Cerebellar cortex (tissue), 1 donor: ENCODE measurements at regions not wholly inside any gene's neighbourhood (a gene's known extent, or its start where the extent isn't known, plus 50 kb on each side); places are given as distances from the start of the nearest gene placed in this dataset.

Source experiments
- DNase-seq: peaks from one replicate; pipeline ENCODE4 v3.0.0-alpha.2; 2015; ENCODE audit warnings: low spot score

- peak; percentile 18 for DNase-seq
Observed at GRCh38 chr4:121277194-121278105, 103.4 kb downstream of the QRFPR start.

- DNase-seq = no peak
Observed at GRCh38 chr4:121273191-121273590, 107.6 kb downstream of the QRFPR start.

DNA sequence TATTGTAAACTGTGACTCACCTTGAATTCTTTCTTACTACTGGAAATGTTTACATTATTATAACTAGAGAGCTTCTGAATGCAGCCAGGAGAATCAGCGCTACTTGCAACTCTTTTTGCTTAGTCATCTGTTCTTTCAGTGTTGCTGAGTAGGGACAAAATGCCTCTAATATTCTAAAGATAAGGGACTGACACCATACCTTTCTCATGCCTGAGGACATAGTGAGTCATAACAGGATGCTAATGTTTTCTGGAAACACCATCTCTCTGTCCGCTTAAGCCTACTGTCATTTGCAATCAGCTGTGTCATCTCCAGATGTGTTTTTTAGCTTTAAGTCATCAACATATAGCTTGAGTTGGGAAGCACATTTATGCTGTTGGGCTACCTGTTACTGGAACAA lies 108.3 kb downstream of the QRFPR start:
- no peak for DNase-seq

- DNase-seq = no peak
Observed at GRCh38 chr4:121270389-121270788, 106.3 kb upstream of the TNIP3 start.

DNA sequence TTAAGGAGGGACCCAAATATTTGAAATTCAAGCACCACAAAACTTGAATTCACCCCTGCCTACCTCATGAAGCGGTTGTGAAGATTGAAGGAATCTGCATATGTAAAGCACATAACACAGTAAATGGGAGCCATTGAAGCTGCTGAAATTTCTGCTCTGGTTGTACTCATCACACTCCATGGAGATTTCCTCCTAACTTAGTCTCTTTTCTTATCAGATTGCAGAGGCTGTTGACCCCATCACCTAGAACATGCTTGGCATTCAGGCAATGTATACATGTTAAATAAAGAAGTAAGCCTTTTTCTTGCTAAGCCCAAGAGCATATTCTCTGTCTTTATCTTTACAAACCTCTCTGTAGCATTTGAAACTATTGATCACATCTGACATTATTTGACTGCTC lies 104.9 kb upstream of the TNIP3 start:
- DNase-seq = no peak

- no peak for DNase-seq
Observed at GRCh38 chr4:121266982-121267381, 102.9 kb upstream of the TNIP3 start.

- no peak for DNase-seq
Observed at GRCh38 chr4:121256887-121257466, 92.9 kb upstream of the TNIP3 start.

GRCh38 chr4:121255986-121256750 lies 92.0 kb upstream of the TNIP3 start:
- no peak for DNase-seq

DNA sequence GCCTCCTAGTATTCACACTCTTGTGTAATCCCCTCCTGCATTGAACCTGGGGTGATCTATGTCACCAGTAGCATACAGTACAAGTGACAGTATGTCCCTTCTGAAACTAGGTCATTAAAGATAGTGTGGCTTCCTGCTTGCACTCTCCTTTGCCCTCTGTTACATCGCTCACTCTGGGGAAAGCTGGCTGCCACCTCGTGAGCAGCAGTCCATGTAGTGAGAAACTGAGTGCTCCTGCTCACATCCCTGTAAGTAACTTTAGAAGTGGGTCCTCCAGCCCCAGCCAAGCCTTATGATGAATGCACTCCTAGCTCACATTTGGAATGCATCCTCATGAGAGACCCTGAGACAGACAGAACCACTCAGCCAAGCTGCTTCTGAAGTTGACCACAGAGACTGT lies 89.8 kb upstream of the TNIP3 start:
- no peak for DNase-seq

DNA sequence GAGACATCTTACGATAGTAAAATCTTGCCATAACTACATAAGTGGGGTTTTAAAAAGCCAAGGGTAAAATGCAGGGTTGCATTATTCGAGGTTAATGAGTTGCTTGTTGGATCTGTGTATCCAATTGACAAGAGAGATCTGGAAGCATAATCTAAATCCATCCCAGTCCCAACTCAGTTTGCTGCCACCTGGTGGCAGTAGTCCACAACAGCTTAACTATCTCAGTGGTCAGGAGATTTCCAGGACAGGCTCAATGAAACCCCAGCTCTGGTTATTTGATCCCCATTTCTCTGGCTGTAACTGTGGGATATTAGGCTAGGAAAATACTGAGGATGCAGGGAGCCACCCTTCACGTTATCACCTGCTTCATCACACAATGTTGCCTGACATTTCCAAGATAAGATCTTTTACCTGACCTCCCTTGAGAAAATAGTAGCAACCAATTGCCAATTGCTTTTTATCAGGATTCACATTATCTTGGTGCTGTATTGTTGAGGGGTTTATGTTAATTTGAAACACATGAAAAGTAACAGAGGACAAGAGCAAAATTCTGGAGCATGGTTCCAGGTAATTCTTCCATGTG lies 88.2 kb upstream of the TNIP3 start:
- DNase-seq = peak; percentile 77

GRCh38 chr4:121248747-121249146 lies 84.6 kb upstream of the TNIP3 start:
- no peak for DNase-seq

GRCh38 chr4:121246698-121247097 lies 82.6 kb upstream of the TNIP3 start:
- no peak for DNase-seq

- no peak for DNase-seq
Observed at GRCh38 chr4:121243485-121243884, 79.4 kb upstream of the TNIP3 start.

- no peak for DNase-seq
Observed at GRCh38 chr4:121242188-121242750, 78.1 kb upstream of the TNIP3 start.

DNA sequence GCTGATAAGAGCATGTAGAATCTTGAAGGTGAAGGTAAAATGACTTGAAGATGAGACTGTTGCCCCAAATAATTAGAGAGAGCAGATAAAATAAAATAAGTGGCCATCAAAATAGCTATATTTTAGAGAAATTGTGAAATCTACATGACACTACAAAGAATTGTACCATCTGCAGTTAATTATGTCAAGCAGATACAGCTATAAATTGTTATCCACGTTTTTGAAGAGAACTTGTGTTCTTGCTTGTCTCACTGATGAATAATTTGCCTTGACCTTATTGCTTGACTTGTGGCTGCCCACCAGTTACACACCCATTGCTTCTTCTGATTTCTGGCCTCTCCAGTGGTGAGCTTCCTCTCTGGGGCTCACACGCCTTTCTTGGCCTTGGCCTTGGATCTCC lies 75.8 kb upstream of the TNIP3 start:
- DNase-seq = no peak

DNA sequence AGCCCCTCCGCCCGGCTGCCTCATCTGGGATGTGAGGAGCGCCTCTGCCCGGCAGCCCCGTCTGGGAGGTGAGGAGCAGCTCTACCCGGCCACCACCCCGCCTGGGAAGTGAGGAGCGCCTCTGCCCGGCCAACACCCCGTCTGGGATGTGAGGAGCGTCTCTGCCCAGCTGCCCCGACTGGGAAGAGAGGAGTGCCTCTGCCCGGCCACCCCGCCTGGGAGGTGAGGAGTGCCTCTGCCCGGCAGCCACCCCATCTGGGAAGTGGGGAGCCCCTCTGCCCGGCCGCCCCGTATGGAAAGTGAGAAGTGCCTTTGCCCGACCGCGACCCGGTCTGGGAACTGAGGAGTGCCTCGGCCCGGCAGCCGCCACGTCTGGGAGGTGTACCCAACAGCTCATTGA lies 74.3 kb upstream of the TNIP3 start:
- DNase-seq = no peak

GRCh38 chr4:121237069-121237399 lies 72.9 kb upstream of the TNIP3 start:
- no peak for DNase-seq

DNA sequence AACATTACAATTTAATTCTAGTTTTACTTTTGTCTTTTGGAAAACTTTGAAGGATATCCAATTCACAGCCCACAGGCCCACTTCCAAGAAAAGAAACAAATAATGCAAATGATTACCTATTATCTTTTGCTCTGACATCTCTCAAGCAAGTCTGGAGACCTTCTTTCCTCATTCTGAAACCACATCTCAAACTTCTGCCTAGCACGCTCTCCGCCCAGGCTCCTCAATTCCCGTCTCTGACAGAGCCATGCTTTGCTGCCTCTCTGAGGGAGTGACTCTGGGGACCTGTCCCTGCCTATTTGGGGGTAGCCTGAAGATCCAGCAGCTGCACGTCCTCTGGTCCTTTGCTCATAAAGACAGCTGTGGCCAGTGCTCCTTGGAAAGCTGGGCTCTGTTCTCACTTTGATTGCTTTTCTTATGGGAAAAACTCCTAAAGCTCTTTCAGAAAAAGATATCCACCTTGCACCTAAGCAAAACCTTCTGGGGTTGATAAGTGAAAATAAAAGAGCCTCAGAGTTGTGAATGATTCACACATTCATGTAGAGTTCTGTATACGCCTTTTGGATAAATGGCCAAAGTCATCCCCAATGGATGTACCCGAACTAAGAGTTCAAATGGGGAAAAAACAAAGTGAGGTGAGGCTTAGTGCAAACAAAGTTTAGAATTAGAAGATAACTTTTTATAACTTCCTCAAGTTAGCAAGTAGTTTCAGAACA lies 72.4 kb upstream of the TNIP3 start:
- DNase-seq = no peak

DNA sequence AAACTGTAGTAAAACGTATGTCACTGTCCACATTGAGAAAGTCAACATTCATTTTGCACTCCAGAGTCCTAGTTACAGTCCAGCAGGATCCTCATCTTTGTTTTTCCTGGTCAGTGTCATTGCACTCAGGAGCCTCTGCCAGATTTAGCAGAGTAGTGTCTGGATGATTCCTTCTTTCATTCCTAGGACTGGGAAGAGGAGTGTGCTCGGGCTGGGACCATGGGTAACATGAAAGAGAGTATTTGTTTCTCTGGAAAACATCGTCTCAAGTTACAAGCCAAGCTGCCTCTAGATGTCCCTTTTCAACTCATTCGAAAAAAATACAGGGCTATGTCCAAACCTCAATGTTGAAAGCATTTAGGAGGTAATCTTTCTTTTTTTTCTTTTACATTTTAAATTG lies 69.9 kb upstream of the TNIP3 start:
- DNase-seq = no peak

GRCh38 chr4:121229993-121230392 lies 65.9 kb upstream of the TNIP3 start:
- no peak for DNase-seq

DNA sequence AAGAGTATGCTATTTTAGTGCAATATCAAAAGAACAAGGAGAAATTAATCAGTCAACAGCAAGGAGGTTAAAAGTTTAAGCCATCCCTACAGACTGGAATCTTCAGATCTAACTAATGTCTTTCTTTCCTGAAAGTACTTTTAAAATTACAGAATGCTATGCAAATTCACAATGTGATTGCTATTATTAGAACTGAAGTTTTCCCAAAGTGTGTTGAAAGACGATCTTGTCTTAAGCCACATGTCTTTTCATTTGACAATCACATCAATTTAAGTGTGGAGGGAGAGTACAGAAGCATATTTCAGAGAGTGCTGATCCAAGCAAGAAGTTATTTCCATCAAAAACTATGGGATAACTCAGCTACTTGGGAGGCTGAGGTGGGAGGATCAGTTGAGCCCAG lies 64.7 kb upstream of the TNIP3 start:
- no peak for DNase-seq

- no peak for DNase-seq
Observed at GRCh38 chr4:121227341-121227792, 63.2 kb upstream of the TNIP3 start.
